SW480 (cell line): ENCODE measurements at regions not wholly inside any gene's neighbourhood (a gene's known extent, or its start where the extent isn't known, plus 50 kb on each side); places are given as distances from the start of the nearest gene placed in this dataset.
"Not testable (repeated sequence)": the region's sequence is repeated elsewhere in the genome, so short reads cannot be mapped to it uniquely, and the experiment has no call there.

ENCODE experiments used
- DNase-seq: peaks from one replicate; pipeline ENCODE4 v3.0.0-alpha.2; 2016; ENCODE audit warnings: low spot score

GRCh38 chr10:18735711-18736110, 76.5 kb downstream of the ARL5B start:
- DNase-seq = no peak

DNA sequence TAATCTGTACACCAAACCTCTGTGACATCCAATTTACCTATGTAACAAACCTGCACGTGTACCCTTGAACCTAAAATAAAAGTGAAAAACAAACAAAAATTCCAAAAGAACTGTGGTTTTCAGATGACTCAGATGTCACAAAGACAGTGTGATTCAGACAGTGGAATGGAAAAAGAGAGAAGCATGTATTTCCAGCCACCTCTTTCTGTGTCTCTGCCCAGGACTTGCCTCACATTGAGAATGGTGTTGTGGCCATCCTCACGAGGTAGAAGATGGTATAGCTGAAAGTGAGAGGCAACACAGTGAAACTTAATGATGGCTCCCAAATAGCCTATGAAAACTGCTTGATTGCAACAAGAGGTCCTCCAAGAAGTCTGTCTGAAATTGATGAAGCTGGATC, 78.0 kb downstream of the ARL5B start:
- no peak for DNase-seq

DNA sequence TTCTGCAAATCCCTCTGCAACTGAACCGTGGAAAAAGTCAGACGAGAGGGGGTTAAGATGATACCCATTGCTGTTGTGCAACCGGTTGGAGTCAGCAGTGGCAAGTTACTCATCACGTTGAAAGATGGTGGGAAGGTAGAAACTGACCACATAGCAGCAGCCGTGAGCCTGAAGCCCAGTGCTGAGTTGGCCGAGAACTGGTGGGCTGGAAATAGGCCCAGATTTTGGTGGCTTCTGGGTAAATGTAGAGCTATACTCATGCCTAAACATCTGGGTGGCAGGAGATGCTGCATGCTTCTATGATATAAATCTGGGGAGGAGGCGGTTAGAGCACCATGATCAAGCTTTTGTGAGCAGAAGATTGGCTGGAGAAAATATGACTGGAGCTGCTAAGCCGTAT, 78.6 kb downstream of the ARL5B start:
- no peak for DNase-seq

DNA sequence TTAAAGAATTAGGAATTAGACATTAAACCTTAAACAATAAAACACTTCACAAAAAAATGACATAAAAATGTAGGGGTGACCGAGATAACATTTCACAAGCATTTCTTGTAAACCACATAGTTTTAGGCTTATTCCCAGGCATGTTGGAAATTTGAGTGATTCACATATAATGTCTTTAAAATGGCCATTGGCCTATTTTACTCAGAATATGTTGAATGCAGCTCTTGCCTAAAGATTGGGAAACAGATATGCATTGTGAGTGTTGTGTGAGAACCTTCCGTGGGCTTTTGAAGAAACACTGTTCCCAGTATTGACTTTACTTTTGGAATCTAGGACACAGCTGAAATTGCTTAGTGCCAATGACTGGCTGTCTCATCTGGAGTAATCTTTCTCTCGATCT, 79.6 kb downstream of the ARL5B start:
- DNase-seq = no peak

DNA sequence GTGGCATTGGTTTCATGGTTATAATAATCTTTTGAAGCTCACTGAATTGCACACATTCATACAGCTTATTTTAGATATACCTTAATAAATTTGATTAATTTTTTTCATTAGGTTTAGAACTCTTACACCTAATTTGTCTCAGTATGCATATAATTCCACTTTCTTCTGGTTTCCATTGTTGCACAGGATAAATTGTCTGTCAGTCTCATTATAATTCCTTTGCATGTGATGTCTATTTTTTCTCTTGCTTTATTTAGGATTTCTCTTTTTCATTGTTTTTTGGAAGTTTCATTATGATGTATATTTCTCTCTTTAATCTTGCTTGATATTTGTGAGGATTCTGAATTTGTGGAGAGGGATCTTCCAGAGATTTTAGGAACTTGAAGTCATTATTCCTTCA, 84.7 kb downstream of the ARL5B start:
- DNase-seq = no peak

GRCh38 chr10:18753312-18753895, 94.2 kb downstream of the ARL5B start:
- peak; percentile 60 for DNase-seq

GRCh38 chr10:18759575-18759974, 100.3 kb downstream of the ARL5B start:
- DNase-seq = no peak

DNA sequence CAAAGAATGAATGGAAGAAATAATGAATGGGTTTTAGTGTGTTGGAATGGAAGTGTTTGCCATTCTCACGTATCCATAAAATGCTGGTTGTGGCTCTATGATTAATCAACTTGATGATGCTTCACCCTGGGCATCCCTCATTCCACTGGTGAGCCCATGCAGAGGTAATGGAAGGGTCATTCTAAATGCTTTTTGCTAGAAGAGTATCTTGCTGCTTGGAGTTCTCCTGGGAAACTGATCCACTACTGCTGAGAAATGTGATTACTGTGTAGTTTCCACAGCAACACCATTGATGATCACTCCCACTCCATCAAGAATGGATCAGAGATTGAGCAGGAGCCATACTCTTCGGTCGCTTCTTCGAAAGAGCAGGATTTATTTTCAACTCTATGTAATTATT, 101.6 kb downstream of the ARL5B start:
- DNase-seq = no peak

DNA sequence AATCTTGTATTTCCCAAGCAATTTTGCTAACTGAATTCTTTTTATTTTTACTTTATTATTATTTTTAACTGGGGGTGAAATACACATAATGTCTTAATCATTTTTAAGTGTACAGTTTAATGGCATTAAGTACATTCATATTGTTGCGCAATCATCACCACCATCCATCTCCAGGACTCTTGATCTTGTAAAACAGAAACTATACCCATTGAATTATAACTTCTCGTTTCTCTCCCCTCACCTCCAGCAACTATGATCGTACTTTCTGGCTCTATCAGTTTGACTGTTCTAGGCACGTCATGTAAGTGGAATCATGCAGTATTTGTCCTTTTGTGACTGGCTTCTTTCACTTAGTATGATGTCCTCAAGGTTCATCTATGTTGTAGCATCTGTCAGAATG, 108.8 kb downstream of the ARL5B start:
- no peak for DNase-seq

GRCh38 chr10:18773180-18773579, 113.9 kb downstream of the ARL5B start:
- DNase-seq = no peak

DNA sequence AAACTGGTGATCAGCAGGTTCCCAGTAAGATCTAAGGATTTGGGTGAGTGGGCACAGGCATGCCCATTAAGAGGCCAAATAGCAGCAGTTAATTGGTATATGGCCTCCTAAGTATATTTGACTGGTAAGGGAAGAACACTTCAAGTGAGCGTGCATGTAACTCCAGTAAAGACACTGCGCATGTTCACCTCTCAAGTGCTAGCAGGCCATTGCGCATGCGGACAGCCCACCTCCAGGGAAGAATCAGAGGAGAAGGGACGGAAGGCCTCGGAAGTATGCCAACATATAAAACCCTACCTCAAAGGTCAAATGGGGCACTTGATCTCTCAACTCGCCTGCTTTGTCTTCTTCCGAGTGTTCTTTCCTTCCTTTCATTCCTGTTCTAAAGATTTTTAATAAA, 118.0 kb downstream of the ARL5B start:
- DNase-seq = no peak

DNA sequence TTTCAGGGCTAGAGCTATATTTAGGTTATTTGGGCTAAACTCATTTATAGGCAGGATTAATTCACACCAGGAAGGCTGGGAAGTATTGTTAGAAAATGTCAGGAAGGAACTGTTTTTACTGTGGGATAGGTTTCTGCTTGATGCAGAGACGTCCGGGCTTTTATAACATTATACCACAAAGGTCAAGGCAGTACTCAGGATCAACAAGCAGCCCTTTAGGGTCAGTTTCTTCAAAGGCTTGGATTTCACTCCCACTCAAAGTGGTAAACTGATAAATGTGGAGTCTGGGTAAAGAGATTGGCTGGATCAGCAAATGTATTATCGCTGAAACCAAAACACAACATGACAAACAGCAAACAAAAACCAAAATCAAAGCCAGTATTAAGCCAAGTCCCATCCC, 127.2 kb downstream of the ARL5B start:
- DNase-seq = no peak

DNA sequence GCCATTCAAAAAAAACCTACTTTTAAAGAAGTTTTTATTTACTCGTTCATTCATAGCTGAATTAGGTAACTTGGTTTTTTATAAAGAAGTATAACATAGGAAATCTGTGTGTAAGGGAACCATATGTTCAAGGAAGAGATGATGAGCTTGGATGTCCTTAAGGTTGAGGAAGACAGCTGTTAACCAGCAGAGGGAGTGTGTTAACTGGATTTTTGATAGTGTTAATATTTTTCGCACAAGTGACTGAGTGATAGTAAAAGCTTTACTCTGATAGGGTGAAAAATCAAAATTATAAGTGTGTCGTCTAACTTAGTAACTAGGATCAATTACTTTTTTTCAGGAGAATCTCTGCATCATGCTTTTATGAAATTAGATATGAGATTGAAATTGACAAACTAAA, 134.7 kb downstream of the ARL5B start:
- peak; percentile 29 for DNase-seq

GRCh38 chr10:18795549-18795948, 136.3 kb downstream of the ARL5B start:
- no peak for DNase-seq

DNA sequence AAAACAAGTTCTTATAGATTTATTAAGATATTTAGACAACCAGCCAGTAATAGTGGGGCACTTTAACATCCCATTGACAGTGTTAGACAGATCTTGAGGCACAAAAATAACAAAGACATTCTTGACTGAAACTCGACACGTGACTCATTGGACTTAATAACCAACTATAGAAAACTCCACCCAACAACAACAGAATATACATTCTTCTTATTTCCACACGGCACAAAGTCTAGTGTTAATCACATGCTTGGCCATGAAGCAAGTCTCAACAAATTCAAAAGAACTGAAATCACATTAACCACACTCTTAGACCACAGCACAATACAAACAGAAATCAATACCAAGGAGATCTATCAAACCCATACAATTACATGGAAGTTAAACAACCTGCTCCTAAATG, 138.1 kb downstream of the ARL5B start:
- DNase-seq = no peak

DNA sequence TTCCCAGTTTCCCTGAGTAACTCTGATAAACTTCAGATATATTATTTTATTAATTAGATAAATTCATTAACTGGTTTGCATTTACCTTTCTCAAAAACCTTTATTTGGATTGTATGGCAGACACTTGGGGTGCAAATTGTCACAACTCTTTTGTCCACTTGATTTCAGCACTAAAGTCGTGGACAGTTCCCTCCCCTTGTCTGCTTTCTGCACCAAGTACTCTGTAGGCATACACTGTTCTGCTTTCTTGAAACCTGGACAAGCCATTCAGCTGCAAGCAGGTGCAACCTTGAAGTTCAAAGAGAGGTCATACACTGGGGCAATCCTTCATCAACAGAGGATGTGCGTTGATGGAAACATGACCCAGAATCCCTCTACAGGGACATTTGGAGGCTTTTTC, 162.9 kb downstream of the ARL5B start:
- DNase-seq = peak; percentile 21

- DNase-seq = no peak
Observed at GRCh38 chr10:18829259-18829658, 170.0 kb downstream of the ARL5B start.

DNA sequence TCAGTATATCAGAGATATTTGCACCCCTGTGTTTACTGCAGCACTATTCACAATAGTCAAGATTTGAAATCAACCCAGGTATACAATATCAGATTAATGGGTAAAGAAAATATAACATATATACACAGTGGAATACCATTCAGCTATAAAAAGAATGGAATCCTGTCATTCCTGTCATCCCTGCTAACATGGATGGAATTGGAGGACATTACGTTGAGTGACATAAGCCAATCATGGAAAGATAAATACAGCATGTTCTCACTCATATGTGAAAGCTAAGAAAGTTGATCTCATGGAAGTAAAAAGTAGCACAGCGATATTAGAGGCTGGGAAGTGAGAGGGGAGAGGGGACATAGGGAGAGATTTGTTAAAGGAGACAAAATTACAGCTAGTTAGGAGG, 171.0 kb downstream of the ARL5B start:
- DNase-seq = no peak

- DNase-seq = not testable (repeated sequence)
Observed at GRCh38 chr10:18856623-18857022, 192.0 kb upstream of the MALRD1 start.

DNA sequence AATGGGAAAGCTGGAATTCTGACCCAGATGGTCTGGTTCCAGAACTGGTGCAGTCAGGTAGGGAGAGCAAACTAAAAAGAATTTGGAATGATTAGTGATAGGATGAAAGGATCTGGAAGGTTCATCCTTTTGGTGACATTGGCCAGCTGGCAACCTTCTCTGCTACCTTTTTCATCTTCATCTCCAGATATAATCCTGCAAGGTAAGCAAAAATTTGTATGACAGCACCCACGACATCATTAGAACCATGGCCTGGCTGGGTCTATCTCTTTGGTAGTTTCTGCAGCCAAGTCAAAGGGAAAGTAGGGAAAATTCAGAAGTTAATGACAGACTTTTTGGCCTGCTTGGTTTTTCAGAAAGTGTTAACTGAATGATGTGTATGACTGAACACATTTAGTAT, 188.9 kb upstream of the MALRD1 start:
- DNase-seq = no peak

- no peak for DNase-seq
Observed at GRCh38 chr10:18860186-18860585, 188.4 kb upstream of the MALRD1 start.

GRCh38 chr10:18860631-18861240, 187.9 kb upstream of the MALRD1 start:
- DNase-seq = no peak

DNA sequence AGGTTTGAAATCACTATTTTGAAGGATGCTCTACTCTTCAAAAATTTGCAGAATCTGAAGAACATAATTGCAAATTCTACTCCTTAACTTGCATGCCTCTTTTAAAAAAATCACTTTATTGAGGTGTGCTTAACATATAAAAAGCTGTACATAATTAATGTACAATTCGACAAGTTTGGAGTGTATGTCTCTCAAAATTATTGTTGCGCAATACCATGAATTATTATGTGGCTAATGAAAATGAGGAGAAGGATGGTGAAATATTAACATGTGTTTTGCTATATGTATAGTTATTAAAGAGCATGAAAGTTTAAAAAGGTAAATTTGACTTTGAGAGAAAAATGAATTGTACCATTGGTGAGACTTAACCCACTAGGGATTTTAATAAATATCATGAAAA, 187.2 kb upstream of the MALRD1 start:
- DNase-seq = no peak

DNA sequence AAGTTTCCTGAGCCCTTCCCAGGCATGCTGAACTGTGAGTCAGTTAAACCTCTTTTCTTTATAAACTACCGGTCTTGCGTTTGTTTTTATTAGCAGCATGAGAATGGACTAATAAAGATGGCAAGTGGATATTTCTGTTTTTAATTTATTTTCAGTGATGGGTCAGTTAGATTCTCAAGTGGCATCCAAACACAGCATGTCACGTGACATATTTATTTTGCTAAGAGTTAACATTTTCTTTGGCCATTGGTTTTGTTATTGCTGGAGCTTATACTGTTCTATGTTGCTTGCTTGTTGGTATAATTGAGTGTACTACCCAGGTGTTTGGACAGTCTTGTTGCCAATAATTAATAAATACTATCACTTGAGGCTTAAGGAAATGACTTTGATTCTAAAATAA, 181.7 kb upstream of the MALRD1 start:
- DNase-seq = no peak
